ENCODE measurements at regions not wholly inside any gene's neighbourhood (a gene's known extent, or its start where the extent isn't known, plus 50 kb on each side); places are given as distances from the start of the nearest gene placed in this dataset.
A peak's percentile ranks its signal among the peaks of the same experiment; 100 is the strongest.
"Not testable (repeated sequence)": the region's sequence is repeated elsewhere in the genome, so short reads cannot be mapped to it uniquely, and the experiment has no call there.

- ATAC-seq (no peak), DNase-seq (ENCODE audit: low spot score in 2 of 2) (no peak)
- H3K9me3 Mint-ChIP-seq: no peaks in the 10 kb centered on the region
- no peak overlapping the region for H3K27ac Mint-ChIP-seq
- H3K36me3 Mint-ChIP-seq: no peaks in the 10 kb centered on the region
These were observed 59.7 kb downstream of the NAA11 start for GRCh38 chr4:79266136-79266535.

- ATAC-seq (no peak), DNase-seq (ENCODE audit: low spot score in 2 of 2) (no peak)
- H3K9me3 Mint-ChIP-seq: no peaks in the 10 kb centered on the region
- H3K27ac Mint-ChIP-seq: no peak overlapping the region
- H3K36me3 Mint-ChIP-seq: no peaks in the 10 kb centered on the region
These were observed 66.6 kb downstream of the NAA11 start for GRCh38 chr4:79259242-79259641.

DNA sequence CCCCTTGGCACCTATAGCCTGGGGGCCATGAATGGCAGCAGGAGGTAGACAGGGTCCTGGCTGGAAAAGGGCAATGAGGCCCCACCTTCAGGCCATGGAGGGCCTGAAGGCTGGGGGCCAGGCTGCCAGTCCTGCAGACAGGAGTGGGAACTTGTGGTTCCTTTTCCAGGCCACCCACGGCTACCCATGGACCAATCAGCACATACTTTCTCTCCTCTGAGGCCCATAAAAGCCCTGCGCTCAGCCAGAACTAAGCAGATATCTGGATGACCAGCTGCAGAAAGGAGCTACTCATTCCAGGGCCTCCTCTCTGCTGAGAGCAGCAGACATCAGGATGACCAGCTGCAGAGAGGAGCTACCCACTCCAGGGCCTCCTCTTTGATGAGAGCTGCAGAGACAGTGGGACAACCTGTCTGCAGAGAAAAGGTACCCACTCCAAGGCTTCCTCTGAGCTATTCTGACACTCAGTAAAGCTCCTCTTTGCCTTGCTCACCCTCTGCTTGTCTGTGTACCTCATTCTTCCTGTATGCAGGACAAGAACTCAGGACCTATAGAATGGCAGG, 67.2 kb downstream of the NAA11 start:
- no peak for ATAC-seq
- no peaks in the 10 kb centered on the region for H3K36me3 Mint-ChIP-seq

DNA sequence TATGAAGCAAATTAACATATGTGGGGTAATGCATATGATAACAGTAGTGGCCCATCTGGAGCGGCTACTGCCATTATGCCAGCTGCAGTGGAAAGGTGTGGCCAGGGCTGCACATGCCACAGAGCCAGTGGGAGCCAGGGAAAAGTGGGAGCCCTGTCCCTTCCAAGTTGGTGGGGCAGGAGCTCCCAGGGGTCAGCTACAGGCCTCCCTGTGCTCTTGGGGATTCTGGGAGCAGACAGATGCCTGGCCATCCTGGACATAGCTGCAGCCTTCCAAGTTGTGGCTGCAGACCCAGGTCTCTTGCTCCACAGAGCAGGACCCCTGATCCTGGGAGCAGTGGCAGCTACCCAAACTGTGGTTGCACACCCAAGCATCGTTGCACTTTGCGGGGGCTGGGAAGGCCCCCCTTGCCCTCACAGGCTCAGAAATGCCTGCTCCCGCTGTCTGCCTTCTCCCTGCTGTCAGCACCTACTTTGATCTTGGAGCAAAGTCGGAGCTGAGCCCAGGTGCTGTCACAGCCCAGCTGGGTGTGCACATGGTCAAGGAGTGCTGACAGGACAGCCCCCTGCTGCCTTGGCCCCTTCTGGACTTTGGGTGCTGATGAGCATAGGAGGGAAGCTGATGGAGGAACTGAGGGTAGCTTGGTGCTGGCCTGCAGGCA, 67.8 kb downstream of the NAA11 start:
- no peak for DNase-seq (ENCODE audit: low spot score in 2 of 2)
- no peak for ATAC-seq
- Mint-ChIP-seq H3K36me3 (no peaks in the 10 kb centered on the region), H3K27ac (no peak overlapping the region), H3K9me3 (no peaks in the 10 kb centered on the region)

More for the DNA sequence above, 67.2 kb downstream of the NAA11 start:
- Mint-ChIP-seq H3K9me3 (no peaks in the 10 kb centered on the region), H3K27ac (no peak overlapping the region)
- DNase-seq (ENCODE audit: low spot score in 2 of 2): no peak

DNA sequence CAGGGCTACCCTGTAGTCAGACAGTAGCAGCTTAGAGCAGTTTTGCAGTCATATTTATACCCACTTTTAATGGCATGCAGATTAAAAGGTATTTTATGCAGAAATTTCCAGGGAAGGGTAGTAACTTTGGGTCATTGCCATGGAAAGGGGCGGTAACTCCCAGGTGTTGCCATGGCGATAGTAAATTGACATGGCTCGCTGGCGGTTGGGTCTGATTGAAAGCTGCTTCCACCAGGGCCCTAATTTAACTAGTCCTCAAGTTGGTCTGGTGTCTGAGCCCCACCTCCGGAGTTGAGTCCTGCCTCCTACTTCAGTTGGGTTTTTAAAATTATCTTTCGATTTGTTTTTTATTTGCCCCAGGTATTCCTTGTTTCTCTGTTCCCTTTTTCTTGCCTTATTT, 70.1 kb downstream of the NAA11 start:
- ATAC-seq: no peak
- Mint-ChIP-seq H3K36me3 (no peaks in the 10 kb centered on the region), H3K27ac (no peak overlapping the region), H3K9me3 (no peaks in the 10 kb centered on the region)
- DNase-seq (ENCODE audit: low spot score in 2 of 2): no peak

- Mint-ChIP-seq H3K27ac (no peak overlapping the region), H3K36me3 (peaks cover 0 to 9% of the 10 kb centered on the region in 2 donors), H3K9me3 (peaks cover 4 to 7% of the 10 kb centered on the region in 2 donors)
- ATAC-seq (no peak), DNase-seq (ENCODE audit: low spot score in 2 of 2) (no peak)
These were observed 71.9 kb downstream of the NAA11 start for GRCh38 chr4:79253924-79254323.

DNA sequence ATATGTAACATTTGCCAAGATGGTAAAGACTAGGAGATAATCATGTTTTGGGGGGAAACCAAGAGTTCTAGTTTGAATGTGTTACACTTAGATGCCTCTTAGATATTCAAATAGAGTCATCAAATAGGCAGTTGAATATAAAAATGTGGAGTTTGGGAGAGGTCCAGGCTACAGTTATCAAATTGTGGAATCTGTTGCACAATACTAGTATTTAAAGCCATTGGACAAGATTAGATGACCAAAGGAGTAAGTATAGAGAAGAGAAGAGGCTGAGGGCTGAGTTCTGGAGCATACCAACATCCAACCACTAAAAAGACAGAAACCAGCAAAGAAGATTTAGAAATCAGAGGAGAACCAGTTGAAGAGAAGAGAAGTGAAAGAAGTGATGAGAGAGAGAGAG, 72.7 kb downstream of the NAA11 start:
- DNase-seq (ENCODE audit: low spot score in 2 of 2) (no peak), ATAC-seq (no peak)
- Mint-ChIP-seq H3K36me3 (peaks cover 0 to 9% of the 10 kb centered on the region in 2 donors), H3K9me3 (peaks cover 4 to 7% of the 10 kb centered on the region in 2 donors), H3K27ac (no peak overlapping the region)

DNA sequence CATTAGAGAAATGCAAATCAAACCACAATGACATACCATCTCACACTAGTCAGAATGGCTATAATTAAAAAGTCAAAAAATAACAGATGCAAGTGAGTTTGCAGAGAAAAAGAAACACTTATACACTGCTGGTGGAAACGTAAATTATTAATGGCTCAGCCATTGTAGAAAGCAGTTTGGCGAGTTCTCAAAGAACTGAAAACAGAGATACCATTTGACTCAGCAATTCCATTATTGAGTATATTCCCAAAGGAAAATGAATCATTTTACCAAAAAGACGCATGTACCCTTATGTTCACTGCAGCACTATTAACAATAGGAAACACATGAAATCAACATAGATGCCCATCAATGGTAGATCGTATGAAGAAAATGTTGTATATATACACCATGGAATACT, 75.0 kb downstream of the NAA11 start:
- ATAC-seq (no peak), DNase-seq (ENCODE audit: low spot score in 2 of 2) (no peak)
- H3K36me3 Mint-ChIP-seq: peaks cover 0 to 9% of the 10 kb centered on the region in 2 donors
- peaks cover 7% of the 10 kb centered on the region in 2 donors for H3K9me3 Mint-ChIP-seq
- no peak overlapping the region for H3K27ac Mint-ChIP-seq

DNA sequence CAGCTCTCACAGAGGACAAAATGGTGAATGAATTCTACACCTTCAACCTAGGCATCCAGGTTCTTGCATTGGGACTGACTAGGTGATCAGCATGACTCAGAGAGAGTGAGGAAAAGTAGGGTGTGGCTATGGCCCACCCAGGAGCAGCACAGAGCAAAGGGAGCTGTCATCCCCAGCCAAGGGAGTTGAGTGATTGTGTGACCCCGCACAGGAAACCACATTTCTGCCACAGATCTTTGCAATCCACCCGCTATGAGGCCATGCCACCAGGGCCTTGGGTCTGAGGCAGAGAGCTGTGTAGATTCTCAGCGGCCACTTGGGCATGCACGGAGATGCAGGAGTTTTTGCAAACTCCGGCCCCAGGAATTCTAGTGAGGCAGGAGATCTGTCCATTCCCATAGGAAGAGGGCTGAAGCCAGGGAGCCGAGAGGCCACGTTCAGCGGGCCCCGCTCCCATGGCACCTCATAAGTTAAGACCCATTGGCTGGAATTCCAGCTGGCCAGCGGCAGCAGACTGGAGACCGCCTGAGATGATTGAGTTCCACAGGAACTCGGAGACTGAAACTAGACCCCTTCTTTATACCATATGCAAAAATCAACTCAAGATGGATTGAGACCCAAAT, 75.9 kb downstream of the NAA11 start:
- Mint-ChIP-seq H3K9me3 (peaks cover 7% of the 10 kb centered on the region in 2 donors), H3K27ac (no peak overlapping the region), H3K36me3 (peaks cover 0 to 9% of the 10 kb centered on the region in 2 donors)
- ATAC-seq (peak in 1 of 2 donors; percentile 16), DNase-seq (ENCODE audit: low spot score in 2 of 2) (no peak)

DNA sequence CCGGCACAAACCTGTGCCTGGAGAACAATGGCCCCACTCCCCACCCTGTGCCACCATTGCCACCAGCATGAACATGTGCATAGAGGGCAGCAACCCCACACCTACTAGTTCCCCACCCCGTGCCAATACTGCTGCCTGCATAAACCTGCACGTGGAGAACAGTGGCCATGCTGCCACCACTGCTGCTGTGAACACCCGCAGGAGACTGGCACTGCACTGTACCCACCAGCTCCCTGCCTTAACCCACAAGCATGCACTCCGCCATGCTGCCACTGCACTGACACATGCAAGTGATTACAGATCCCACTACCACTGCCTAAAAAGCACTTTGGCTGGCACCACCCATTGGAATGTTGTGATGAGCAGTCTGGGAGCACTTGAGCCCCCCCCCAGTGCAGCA, 77.3 kb downstream of the NAA11 start:
- ATAC-seq (no peak), DNase-seq (ENCODE audit: low spot score in 2 of 2) (no peak)
- H3K36me3 Mint-ChIP-seq: peaks cover 0 to 9% of the 10 kb centered on the region in 2 donors
- no peak overlapping the region for H3K27ac Mint-ChIP-seq
- peaks cover 7 to 8% of the 10 kb centered on the region in 2 donors for H3K9me3 Mint-ChIP-seq

DNA sequence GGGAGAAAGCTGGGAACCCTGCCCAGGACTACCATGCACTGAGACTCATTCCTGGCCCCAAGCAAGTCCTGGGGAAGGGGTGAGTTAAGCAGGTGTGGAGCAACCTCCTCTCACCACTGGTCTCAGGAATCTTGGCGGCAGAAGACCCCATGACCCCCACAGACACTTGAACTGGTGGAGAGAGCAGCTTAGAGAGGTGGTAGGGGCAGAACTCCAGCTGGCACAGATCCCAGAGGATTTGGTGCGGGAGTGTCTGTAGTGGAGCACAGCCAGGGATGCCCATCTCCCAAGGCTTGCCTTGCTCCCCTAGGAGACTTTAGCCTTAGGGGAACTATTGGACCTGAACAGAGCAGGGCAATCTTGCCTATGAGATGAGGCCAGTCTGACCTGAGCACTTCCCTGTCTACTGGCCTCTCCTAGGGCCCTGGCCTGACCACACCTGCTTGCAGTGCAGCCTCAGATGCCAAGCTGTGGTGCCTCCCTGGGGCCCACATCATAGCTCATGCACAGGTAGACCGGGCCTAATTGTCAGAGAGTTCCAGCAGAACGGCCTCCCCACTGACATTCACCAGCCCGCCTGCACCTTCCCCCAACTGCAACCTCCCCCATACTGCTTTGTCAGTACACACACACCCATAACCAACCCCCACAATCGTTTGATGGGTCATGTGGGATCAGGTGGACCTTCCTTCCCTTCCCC, 78.0 kb downstream of the NAA11 start:
- Mint-ChIP-seq H3K36me3 (peaks cover 0 to 9% of the 10 kb centered on the region in 2 donors), H3K27ac (no peak overlapping the region), H3K9me3 (peaks cover 7 to 11% of the 10 kb centered on the region in 2 donors)
- DNase-seq (ENCODE audit: low spot score in 2 of 2) (no peak), ATAC-seq (no peak)

GRCh38 chr4:79245200-79245940, 80.5 kb downstream of the NAA11 start:
- H3K36me3 Mint-ChIP-seq; ATAC-seq; H3K27ac Mint-ChIP-seq; DNase-seq (ENCODE audit: low spot score in 2 of 2): not testable (repeated sequence)
- peaks cover 7 to 11% of the 10 kb centered on the region in 2 donors for H3K9me3 Mint-ChIP-seq

GRCh38 chr4:79241846-79242245, 84.0 kb downstream of the NAA11 start:
- H3K9me3 Mint-ChIP-seq: peaks cover 0 to 8% of the 10 kb centered on the region in 2 donors
- ATAC-seq: no peak
- H3K36me3 Mint-ChIP-seq: no peaks in the 10 kb centered on the region
- DNase-seq (ENCODE audit: low spot score in 2 of 2): no peak
- no peak overlapping the region for H3K27ac Mint-ChIP-seq

DNA sequence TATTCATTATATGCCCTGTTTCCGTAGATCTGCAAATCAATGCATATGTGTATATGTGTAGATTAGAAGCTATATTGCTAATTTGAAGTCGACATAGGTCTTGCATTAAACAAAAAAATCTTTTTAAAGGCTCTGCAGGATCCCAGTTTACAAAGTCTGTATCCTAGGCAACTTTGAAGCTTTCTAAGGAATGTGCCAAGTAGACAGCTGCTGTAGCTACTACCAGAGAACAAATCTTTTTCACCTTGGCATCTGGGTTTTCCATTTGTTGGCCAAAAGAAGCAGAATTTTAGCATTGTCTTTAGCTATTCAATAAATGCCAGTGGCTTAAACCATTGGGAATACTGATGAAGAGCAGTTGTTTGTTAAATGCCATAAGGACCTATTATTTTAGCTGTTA, 88.0 kb downstream of the NAA11 start:
- Mint-ChIP-seq H3K9me3 (peaks cover 0 to 4% of the 10 kb centered on the region in 2 donors), H3K27ac (no peak overlapping the region)
- DNase-seq (ENCODE audit: low spot score in 2 of 2): no peak

DNA sequence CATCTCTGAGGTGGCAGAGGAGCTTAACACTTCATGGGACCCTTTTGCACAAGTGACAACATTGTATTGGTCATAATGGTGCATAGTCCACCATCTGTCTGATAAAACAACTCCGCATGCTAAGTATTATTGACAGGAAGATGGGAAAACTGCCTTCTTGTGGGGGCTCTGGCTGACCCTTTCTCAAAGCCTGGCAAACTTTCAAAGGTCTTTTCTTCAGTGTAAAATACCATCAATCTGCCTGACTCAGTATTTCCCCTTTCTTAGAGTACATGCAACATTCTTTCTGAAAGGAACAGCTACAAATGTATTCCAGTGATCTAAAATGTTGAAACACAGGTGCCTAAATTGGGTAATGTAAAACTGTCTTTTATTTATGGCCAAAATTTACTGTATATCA, 89.1 kb downstream of the NAA11 start:
- Mint-ChIP-seq H3K9me3 (peaks cover 0 to 4% of the 10 kb centered on the region in 2 donors), H3K36me3 (no peaks in the 10 kb centered on the region), H3K27ac (no peak overlapping the region)
- DNase-seq (ENCODE audit: low spot score in 2 of 2) (no peak), ATAC-seq (no peak)

More for the DNA sequence above, 88.0 kb downstream of the NAA11 start:
- no peak for ATAC-seq
- no peaks in the 10 kb centered on the region for H3K36me3 Mint-ChIP-seq

DNA sequence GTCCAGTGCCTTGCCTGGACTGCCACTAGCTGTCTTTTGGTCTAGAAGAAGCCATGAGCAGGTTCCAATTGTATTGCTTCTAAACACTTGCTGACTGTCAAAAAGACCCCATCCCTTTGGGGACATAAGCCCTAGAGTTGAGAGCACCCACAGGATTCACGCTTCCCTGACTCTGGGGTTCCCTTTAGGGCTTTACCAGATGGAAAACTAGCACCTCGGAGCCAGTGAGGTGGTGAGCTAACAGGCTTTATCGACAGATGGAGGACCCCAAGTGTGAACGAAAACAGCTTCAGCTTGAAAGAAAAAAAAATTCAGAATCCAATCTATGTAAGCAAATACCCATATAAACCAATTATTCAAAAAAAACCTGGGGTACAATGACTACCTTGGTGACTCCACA, 90.8 kb downstream of the NAA11 start:
- peaks cover 0 to 4% of the 10 kb centered on the region in 2 donors for H3K9me3 Mint-ChIP-seq
- no peak for DNase-seq (ENCODE audit: low spot score in 2 of 2)
- H3K36me3 Mint-ChIP-seq: no peaks in the 10 kb centered on the region
- H3K27ac Mint-ChIP-seq: no peak overlapping the region
- ATAC-seq: no peak

GRCh38 chr4:79233820-79234219, 92.0 kb downstream of the NAA11 start:
- H3K9me3 Mint-ChIP-seq: no peaks in the 10 kb centered on the region
- DNase-seq (ENCODE audit: low spot score in 2 of 2): no peak
- no peak for ATAC-seq
- no peaks in the 10 kb centered on the region for H3K36me3 Mint-ChIP-seq
- H3K27ac Mint-ChIP-seq: no peak overlapping the region

Data from activated naive CD4-positive, alpha-beta T cell treated with anti-CD3 and anti-CD28 coated beads, Interleukin-2, amount 50 U/mL, for 72 hours (primary cell).